NCI-H345 treated with DMSO at 0.1 percent for 48 hours (cell line): ENCODE measurements at regions not wholly inside any gene's neighbourhood (a gene's known extent, or its start where the extent isn't known, plus 50 kb on each side); places are given as distances from the start of the nearest gene placed in this dataset.
"Not testable (repeated sequence)": the region's sequence is repeated elsewhere in the genome, so short reads cannot be mapped to it uniquely, and the experiment has no call there.

Source experiments
- DNase-seq: peaks from one replicate; lab custom pipeline; 2025; ENCODE audit not compliant: unreplicated experiment; lab: John Stamatoyannopoulos, UW

DNA sequence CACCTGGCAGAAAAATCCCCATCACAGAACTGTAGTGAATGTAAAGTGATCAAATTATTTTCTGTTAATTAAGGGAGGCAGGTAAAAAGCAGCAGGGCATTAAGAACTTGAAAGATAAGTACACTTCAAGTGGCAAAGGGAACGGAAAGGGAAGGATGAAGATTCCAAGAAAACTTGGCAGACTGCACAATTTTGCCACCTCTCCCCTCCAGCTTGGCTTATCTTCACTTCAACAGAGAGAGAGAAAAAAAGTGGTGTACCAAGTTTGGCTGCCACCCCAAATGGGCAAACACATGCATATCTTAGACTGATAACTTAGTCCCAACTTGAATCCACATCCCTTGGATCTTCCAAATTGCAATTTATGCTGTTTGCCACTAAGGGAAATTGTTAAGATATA lies 598.1 kb upstream of the ACTRT1 start:
- no peak for DNase-seq

DNA sequence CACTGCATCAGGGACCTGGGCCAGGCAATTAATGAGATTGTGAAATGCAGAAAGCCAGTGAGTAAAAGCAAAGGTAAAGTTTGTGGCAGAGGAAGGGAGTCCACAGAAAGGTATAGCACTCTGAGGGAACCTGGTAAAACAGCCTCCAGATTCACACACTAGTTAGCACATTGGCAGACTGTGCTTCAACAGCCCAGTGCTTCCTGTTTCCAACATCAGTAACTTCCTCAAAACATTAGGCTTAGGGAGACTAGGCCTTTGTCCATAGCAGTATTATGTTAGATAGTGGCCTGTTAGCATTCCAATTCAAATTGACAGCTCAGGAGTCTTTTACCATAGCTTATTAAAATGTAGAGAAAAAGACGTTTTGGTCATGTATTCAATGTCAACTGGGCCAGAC lies 582.6 kb upstream of the ACTRT1 start:
- no peak for DNase-seq

DNA sequence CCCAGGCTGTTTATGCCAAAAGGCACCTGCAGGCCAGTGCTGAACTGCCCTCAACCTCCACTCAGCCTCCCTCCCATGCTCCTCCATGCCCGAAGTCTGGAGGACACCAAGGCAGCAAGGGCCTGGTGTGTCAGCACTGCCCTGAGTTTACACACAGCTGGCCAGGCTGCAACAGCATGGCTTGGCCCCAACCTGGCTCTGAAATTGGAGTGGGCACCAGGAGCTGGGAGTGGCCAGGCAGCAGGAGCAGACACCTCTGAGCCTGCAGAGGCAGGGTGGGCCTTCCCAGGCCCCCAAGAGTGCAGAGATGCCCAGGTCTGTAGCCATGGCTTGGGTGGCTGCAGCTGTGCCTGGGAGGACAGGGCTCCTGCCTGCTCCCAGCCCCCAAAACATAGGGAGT lies 571.2 kb upstream of the ACTRT1 start:
- no peak for DNase-seq

DNA sequence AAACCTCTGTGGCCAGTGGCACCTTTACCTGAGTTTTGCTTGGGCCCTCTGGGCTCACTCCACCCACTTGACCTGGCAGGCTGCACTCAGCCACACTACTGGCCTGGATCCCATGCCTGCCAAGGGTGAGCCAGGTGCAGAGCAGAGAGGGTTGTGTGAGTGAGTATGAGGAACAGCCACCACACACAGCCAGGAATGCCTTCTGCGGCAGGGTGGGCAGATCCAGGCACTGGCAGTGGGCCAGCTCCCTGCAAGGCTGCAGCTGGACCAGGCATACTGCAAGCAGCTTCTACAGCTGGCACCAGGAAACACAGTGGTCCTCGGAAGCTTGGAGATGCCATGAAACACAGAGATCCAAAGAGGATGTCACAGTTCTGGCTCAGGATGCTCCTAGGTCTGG lies 570.1 kb upstream of the ACTRT1 start:
- DNase-seq, result no peak

DNA sequence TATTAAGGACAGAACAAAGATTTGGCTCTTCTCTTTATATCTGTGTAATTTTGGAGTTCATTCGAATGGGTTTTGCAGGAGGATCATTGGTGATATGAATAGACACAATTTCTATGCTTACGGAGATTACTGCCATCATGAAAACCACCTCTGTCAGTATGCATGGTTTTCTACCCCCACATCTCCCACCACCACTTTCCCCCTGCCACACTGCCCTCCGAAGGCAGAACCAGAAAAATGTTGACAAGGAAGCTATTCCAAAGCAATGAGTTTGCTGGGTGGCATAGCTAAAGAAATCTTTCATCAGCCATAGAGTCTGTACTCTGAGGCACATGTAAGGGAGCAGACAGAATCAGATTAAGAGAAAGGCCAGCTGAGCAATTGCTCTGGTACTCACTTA lies 567.3 kb upstream of the ACTRT1 start:
- no peak for DNase-seq

DNA sequence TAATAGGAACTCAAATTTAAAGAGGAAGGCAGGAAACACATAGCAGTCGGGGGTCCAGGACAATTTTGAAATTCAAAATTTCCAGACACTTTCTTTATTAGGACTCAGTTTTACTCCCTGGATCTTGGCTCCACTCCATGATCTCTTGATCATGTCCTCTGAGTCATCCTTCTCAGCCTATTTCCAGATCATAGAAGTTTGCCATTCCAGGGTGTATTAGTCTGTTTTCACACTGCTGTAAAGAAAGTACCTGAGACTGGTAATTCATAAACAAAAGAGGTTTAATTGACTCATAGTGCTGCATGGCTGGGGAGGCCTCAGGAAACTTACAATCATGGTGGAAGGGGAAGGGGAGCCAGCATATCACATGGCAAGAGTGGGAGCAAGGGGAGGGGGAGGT lies 564.7 kb upstream of the ACTRT1 start:
- DNase-seq, result no peak

DNA sequence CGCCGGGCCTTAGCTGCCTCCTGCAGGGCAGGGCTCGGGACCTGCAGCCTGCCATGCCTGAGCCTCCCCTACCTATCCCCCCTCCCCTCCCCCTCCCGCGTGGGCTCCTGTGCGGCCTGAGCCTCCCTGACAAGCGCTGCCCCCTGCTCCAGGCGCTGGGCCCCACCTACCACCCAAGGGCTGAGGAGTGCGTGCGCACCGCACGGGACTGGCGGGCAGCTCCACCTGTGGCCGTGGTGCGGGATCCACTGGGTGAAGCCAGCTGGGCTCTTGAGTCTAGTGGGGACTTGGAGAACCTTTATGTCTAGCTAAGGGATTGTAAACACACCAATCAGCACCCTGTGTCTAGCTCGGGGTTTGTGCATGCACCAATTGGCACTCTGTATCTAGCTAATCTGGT lies 554.6 kb upstream of the ACTRT1 start:
- not testable (repeated sequence) for DNase-seq

DNA sequence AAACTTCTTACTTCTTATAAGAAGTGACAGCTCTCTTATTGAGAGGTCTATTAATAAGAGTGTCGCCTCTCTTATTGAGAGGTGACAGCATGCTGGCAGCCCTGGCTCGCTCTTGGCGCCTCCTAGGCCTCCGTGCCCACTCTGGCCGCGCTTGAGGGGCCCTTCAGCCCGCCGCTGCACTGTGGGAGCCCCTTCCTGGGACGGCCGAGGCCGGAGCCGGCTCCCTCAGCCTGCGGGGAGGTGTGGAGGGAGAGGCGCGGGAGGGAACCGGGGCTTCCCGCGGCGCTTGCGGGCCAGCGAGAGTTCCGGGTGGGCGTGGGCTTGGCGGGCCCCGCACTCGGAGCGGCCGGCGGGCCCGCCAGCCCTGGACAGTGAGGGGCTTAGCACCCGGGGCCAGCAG lies 554.2 kb upstream of the ACTRT1 start:
- DNase-seq, result not testable (repeated sequence)

DNA sequence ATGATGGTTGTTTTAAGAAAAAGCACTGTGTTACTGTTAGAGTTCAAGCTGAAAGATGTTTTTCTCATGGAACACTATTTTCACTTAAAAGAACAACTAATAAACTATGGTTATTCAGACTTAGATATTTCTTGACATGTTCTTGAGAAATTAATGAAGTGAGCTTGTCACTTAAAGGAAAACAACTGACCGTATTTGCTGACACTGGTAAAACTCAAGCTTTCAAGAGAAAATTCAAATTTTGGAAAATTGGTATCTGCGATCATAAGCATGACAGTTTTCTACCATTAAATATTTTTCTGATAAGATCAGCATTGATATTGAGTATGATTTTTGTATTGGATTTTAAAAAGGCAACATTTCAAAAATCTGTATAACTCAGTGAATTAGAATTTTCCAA lies 549.5 kb upstream of the ACTRT1 start:
- no peak for DNase-seq

DNA sequence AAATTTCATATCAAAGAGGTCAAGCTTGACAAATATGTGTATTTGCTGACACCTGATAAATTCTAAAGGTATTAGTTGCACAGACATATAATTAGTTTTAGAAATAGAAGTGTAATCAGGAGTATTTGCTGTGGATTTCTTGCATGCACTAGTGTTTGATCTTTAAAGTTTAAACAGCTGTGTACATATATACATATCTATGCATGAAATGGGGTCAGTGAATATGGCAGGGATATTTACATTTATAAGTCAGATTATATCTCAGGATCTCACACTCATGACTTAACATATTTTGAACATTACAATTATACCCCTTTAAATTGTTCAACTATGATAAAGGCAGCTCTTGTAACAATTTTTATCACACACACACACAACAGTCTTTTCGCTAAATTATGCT lies 547.4 kb upstream of the ACTRT1 start:
- DNase-seq, result no peak

DNA sequence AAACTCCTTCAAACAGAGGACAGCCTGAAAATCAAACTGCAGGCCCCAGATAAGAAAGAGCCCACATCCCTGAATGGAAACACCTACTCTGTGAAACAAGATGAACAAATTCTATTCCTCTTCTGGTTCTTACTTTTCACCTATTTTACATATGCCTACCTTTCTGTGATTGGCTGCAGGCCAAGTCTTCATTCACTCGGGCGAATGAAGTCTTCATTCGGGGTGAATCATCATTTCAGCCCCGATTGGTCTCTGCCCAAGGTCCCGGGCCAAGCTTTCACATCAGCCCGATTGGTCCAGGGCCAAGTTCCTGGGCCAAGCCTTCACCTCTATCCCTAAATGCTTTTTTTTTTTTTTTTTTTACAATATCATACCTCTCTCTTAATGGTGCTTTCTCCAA lies 529.8 kb upstream of the ACTRT1 start:
- no peak for DNase-seq

DNA sequence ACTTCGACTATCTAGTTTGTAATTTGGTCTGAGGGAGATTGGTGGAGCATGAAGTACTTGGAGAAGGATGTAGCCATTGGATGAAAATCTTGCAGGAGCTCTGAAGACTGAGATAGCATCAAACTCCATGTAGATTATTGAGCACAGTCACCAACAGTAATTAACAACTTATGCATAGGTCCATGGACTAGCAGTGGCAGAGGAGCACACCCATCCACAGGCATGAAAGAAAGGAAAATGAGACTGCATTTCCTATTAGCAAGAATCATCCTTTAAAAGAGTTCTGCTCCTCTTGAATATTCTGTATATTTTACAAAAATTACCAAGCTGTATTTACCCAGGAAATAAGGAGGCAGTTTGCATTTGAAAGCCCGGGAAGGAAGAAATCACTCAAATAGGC lies 529.4 kb upstream of the ACTRT1 start:
- DNase-seq, result no peak

DNA sequence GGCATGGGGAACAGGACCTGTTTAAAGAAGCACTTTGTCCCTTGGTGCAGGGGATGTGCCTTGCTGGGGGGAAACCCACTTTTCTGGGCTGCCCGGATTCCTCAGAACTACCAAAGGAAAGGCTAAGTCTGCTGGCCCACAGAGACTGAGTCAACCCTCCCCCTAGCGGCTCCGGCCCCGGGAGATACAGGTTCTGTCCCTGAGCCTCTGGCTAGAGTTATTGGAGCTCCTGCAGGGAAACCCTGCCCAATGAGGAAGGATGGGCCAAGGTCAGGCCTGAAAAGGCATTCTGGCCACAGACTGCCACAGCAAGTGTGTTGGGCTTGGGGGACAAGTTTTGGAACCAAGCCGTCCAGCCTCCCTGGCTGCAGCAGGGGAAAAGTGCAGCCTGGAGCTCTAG lies 490.9 kb upstream of the ACTRT1 start:
- DNase-seq, result no peak

DNA sequence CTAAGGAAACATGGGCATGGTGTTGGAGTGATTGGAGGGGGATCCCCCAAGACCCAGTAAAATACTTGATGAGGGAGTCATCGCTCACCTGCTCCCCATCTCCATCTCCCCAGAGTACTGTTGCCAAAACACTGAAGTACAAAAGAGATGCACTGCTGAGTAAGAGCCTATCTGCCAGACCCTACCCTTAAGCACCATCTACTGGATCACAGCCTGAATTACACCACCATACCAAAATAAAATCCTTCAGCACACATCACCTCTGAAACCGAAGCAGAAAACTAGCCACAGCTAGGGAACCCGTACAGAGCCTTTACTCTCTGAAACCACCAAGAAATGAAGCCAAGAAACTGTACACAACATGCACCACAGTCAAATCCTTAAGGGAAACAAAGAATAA lies 466.3 kb upstream of the ACTRT1 start:
- no peak for DNase-seq

DNA sequence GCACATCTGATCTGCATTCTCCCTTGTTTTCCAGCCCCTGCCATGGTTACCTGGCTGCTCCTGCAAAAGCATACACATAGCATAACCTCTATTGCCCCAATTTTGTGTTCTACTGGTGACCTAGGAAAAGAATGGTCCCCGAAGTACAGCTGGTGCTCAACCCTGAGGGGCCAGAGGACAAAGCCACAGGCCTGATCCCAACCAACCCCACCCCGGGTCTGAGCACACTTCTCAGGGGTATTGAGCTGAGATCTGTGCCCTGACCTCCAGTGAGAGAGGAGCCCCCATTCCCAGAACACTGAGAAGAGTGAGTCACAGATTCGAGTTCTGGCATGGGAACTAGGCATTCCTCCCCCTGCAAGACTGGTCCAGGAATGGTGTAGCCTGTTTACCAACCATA lies 465.5 kb upstream of the ACTRT1 start:
- no peak for DNase-seq

DNA sequence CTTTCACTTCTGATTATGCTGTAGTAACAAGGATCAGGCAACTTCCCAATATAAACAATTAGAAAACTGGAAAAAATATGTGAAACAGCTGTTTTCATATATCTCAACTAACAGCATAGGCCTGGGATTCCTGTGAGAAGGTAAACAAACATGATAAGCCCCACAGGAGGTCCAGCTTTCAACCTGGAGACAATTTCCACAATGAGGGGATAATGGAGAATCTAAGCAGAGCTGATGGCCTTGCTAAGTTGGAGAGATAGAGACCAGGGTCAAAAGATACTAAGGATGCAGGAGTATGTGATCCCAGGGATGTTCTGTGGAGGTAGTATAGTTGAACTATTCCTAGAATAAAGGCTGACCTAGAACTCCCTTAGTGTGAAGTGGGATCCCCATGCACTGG lies 452.3 kb upstream of the ACTRT1 start:
- no peak for DNase-seq

DNA sequence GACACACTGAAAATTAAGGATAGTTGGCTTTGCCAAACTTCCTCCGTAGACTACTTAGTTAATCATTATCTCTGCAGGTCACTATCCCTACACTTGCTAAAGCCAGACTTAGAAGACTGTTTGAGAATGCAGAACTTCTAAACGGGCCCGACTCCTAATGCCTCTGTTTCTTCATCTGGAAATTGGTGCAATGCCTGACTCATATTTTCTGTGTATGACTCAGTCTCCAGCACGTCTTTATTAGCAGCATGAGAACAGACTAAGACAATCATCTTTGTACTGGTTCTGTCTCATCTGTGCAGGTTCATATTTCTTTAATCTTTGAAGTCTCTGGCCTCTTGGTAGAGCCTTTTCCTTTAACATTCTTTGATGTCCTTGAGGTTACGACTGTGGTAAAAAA lies 411.9 kb upstream of the ACTRT1 start:
- no peak for DNase-seq

DNA sequence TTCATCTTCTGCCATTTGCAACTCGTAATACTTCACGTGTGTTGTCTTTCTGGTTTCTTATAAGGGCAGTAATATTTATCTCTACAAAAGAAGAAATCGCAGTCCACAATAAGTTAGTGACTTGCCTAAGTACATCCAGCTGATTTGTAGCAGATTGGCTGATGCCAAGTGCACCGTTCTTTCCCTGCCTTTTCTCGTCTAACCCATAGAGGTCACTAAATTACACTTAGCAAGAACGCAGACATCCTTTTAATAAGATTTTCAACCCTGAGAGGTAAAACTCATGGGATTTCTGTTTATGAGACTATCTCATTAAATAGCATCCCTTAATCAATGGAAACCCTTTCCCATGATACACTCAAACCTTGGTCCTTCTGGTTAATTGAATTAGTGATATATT lies 408.6 kb upstream of the ACTRT1 start:
- DNase-seq, result no peak

DNA sequence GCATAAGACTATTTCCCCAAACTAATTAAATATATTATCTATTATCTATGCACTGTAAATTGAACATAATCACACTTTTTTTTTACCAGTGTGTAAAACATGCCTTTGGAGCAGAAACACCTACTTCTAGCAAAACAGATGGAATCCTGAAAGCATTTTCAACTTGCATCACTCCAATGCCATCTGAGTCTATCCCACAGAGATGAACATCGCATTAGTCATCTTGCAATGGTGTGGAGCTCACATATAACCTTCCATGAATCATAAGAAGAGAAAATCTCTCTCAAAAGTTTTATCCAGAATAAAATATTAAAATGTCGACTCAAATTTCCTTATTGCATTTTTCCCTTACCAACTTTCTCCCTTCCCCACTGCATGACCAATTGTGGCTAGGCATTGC lies 406.7 kb upstream of the ACTRT1 start:
- DNase-seq, result no peak

DNA sequence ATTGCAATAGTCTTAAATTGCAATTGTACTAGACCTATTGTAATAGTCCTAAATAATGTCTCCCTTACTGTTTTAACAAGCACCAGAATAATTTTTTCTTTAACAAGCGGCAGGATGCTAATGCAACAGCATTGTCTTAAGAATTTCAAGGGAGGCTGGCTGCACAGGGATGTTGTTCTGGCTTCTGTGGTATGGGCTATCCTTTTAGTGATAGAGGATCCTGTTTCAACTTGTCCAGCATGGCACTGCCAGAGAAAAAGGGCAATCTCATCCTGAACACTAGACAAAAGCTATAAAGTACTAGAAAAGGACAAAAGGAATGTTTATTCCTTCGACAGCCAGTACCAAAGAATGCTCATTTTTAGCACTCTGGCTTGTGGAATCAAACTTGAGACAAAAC lies 405.5 kb upstream of the ACTRT1 start:
- DNase-seq, result no peak

DNA sequence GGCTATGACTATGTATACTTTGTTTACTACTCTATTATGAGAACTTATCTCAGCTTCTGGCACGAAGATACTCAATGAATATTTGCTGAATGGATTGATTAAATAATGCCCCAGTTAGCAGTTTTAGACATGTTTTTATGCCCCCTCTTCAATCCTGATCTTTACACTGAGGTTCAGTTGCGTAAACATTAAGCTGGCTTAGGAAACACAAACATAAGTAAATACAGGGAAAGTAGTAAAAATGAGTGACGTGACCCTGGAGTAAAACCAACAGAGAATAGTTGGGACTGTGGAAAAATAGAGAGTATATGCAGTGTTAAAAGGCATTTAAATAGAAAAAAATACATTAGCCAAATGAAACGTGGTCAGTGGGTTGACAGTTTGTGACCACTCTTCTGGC lies 387.0 kb upstream of the ACTRT1 start:
- no peak for DNase-seq

DNA sequence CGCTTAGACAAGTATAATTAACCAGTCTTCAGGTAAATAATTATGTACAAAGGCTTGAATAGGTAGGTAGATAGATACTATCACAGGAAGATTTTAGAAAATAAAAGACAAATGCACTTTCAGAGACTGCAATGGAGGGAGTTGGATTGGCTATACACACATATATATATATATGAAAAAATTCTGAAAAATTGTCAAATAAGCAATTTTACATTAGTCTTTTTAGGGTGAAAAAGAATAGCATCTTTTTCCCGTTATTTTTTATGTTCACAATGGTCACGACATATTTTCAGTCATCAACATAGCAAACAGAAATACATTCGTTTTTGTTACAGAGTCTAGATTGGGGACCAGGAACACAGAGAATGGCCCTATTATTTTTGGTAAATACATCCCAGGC lies 385.9 kb upstream of the ACTRT1 start:
- DNase-seq, result no peak

DNA sequence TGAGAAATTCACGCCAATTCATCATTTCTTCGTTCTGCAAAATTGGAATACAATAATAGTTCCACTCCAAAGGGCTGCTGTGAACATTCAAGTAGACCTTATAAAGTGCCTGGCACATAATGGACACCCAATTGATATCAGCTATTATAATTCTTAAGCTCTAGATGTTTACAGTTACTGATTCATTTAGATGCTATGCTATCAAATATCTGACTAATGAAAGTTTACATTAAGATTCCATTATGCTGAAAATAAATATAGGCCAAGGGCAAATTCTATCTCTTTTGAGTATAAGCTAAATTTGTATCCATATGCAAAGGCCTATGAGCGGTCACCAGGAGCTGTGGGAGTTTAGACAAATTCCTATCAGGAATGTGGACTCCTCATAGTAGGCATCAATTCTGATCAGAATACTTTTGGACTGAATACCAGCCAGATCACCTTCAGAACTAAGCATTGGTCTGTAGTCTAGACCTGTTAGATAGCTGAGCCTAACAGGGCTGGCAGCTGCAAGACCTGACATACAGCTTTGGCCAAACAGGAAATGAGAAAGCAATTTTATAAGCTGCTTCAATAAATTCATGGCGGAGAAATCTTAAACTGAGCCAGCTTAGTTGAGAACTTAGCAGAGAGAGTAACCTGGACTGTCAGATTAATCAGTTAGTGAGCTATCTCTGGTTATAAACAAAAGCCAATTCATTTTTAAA lies 384.3 kb upstream of the ACTRT1 start:
- DNase-seq, result no peak

DNA sequence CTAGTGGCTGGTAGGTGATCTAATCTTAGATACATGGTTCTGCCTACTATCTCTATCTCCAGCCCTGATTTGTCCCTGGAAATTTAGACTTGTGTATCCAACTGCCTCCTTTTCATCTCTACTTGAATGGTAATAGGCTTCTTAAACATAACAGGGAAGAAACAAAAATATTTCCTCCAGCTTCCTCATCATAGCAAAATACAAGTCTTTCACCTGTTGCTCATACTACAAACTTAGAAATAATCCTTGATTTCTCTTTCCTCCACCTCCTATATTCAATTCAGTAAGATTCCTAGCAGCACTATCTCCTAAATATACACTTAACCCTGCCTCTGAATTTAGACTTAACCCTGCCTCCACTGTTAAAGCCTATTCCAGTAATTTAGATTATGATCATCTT lies 373.3 kb upstream of the ACTRT1 start:
- DNase-seq, result no peak
